A549 (cell line): ENCODE measurements at regions not wholly inside any gene's neighbourhood (a gene's known extent, or its start where the extent isn't known, plus 50 kb on each side); places are given as distances from the start of the nearest gene placed in this dataset.

Experiments
- CBX8 ChIP-seq: fragments of 200-600 bp; sonication (generic); IDR thresholded peaks from 2 replicates; pipeline ENCODE4 v1.6.1; 2016
- TF ChIP-seq, protein P1 (sequence below): fragments of >200 bp; sonication (Bioruptor Twin); formaldehyde crosslinking; IDR thresholded peaks from 3 replicates; pipeline ENCODE4 v1.5.1; 2016

GRCh38 chr4:174080361-174080760, 203.1 kb downstream of the FBXO8 start:
- no peak for TF ChIP-seq CBX8
- TF ChIP-seq, protein P1, sequence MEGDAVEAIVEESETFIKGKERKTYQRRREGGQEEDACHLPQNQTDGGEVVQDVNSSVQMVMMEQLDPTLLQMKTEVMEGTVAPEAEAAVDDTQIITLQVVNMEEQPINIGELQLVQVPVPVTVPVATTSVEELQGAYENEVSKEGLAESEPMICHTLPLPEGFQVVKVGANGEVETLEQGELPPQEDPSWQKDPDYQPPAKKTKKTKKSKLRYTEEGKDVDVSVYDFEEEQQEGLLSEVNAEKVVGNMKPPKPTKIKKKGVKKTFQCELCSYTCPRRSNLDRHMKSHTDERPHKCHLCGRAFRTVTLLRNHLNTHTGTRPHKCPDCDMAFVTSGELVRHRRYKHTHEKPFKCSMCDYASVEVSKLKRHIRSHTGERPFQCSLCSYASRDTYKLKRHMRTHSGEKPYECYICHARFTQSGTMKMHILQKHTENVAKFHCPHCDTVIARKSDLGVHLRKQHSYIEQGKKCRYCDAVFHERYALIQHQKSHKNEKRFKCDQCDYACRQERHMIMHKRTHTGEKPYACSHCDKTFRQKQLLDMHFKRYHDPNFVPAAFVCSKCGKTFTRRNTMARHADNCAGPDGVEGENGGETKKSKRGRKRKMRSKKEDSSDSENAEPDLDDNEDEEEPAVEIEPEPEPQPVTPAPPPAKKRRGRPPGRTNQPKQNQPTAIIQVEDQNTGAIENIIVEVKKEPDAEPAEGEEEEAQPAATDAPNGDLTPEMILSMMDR: no peak
